ENCODE measurements at regions not wholly inside any gene's neighbourhood (a gene's known extent, or its start where the extent isn't known, plus 50 kb on each side); places are given as distances from the start of the nearest gene placed in this dataset.
A peak's percentile ranks its signal among the peaks of the same experiment; 100 is the strongest.
"Not testable (repeated sequence)": the region's sequence is repeated elsewhere in the genome, so short reads cannot be mapped to it uniquely, and the experiment has no call there.

- not testable (repeated sequence) for DNase-seq (ENCODE audit: low read depth)
Measured at GRCh38 chr5:40107786-40108185, 571.9 kb upstream of the PTGER4 start.

GRCh38 chr5:40106847-40107246 is 572.9 kb upstream of the PTGER4 start:
- no peak overlapping the region for H3K4me3 ChIP-seq (ENCODE audit: low read depth, low read length)
- DNase-seq (ENCODE audit: low read depth), result no peak

More at GRCh38 chr5:40107786-40108185, 571.9 kb upstream of the PTGER4 start:
- not testable (repeated sequence) for H3K4me3 ChIP-seq (ENCODE audit: low read depth, low read length)

- no peak for DNase-seq (ENCODE audit: low read depth)
- no peak overlapping the region for H3K4me3 ChIP-seq (ENCODE audit: low read depth, low read length)
Measured at GRCh38 chr5:40098313-40098712, 581.4 kb upstream of the PTGER4 start.

- H3K4me3 ChIP-seq (ENCODE audit: low read depth, low read length), result no peak overlapping the region
- no peak for DNase-seq (ENCODE audit: low read depth)
Measured at GRCh38 chr5:40093550-40093949, 586.2 kb upstream of the PTGER4 start.

- no peak for DNase-seq (ENCODE audit: low read depth)
- no peak overlapping the region for H3K4me3 ChIP-seq (ENCODE audit: low read depth, low read length)
Measured at GRCh38 chr5:40089269-40089668, 590.4 kb upstream of the PTGER4 start.

- no peak for DNase-seq (ENCODE audit: low read depth)
- H3K4me3 ChIP-seq (ENCODE audit: low read depth, low read length), result no peak overlapping the region
Measured at GRCh38 chr5:40084614-40085013, 595.1 kb upstream of the PTGER4 start.

- DNase-seq (ENCODE audit: low read depth), result no peak
- no peak overlapping the region for H3K4me3 ChIP-seq (ENCODE audit: low read depth, low read length)
Measured at GRCh38 chr5:40082313-40082712, 597.4 kb upstream of the PTGER4 start.

- DNase-seq (ENCODE audit: low read depth), result no peak
Measured at GRCh38 chr5:40080191-40080590, 599.5 kb upstream of the PTGER4 start.

GRCh38 chr5:40078898-40079575 is 600.7 kb upstream of the PTGER4 start:
- H3K4me3 ChIP-seq (ENCODE audit: low read depth, low read length), result no peak overlapping the region
- DNase-seq (ENCODE audit: low read depth), result no peak

More at GRCh38 chr5:40080191-40080590, 599.5 kb upstream of the PTGER4 start:
- H3K4me3 ChIP-seq (ENCODE audit: low read depth, low read length), result no peak overlapping the region

GRCh38 chr5:40074826-40075225 is 604.9 kb upstream of the PTGER4 start:
- DNase-seq (ENCODE audit: low read depth), result no peak
- H3K4me3 ChIP-seq (ENCODE audit: low read depth, low read length), result no peak overlapping the region

GRCh38 chr5:40073927-40074326 is 605.8 kb upstream of the PTGER4 start:
- no peak for DNase-seq (ENCODE audit: low read depth)
- H3K4me3 ChIP-seq (ENCODE audit: low read depth, low read length), result no peak overlapping the region

- peak; percentile 18 for DNase-seq (ENCODE audit: low read depth)
- H3K4me3 ChIP-seq (ENCODE audit: low read depth, low read length), result no peak overlapping the region
Measured at GRCh38 chr5:40071870-40072269, 607.8 kb upstream of the PTGER4 start.

- H3K4me3 ChIP-seq (ENCODE audit: low read depth, low read length), result no peak overlapping the region
- DNase-seq (ENCODE audit: low read depth), result no peak
Measured at GRCh38 chr5:40066616-40067015, 613.1 kb upstream of the PTGER4 start.

- no peak overlapping the region for H3K4me3 ChIP-seq (ENCODE audit: low read depth, low read length)
- DNase-seq (ENCODE audit: low read depth), result no peak
Measured at GRCh38 chr5:40052808-40053207, 626.9 kb upstream of the PTGER4 start.

- peak; percentile 63 for DNase-seq (ENCODE audit: low read depth)
- no peak overlapping the region for H3K4me3 ChIP-seq (ENCODE audit: low read depth, low read length)
Measured at GRCh38 chr5:40046792-40047191, 622.0 kb upstream of the DAB2 start.

- no peak overlapping the region for H3K4me3 ChIP-seq (ENCODE audit: low read depth, low read length)
- no peak for DNase-seq (ENCODE audit: low read depth)
Measured at GRCh38 chr5:40045429-40045828, 620.6 kb upstream of the DAB2 start.

- no peak overlapping the region for H3K4me3 ChIP-seq (ENCODE audit: low read depth, low read length)
- DNase-seq (ENCODE audit: low read depth), result no peak
Measured at GRCh38 chr5:40043916-40044315, 619.1 kb upstream of the DAB2 start.

- DNase-seq (ENCODE audit: low read depth), result no peak
- no peak overlapping the region for H3K4me3 ChIP-seq (ENCODE audit: low read depth, low read length)
Measured at GRCh38 chr5:40041452-40041851, 616.7 kb upstream of the DAB2 start.

GRCh38 chr5:40037713-40038112 is 612.9 kb upstream of the DAB2 start:
- no peak for DNase-seq (ENCODE audit: low read depth)

GRCh38 chr5:40034441-40034840 is 609.7 kb upstream of the DAB2 start:
- H3K4me3 ChIP-seq (ENCODE audit: low read depth, low read length), result no peak overlapping the region
- DNase-seq (ENCODE audit: low read depth), result no peak

More at GRCh38 chr5:40037713-40038112, 612.9 kb upstream of the DAB2 start:
- H3K4me3 ChIP-seq (ENCODE audit: low read depth, low read length), result no peak overlapping the region

GRCh38 chr5:40033411-40033810 is 608.6 kb upstream of the DAB2 start:
- DNase-seq (ENCODE audit: low read depth), result no peak
- H3K4me3 ChIP-seq (ENCODE audit: low read depth, low read length), result no peak overlapping the region

- H3K4me3 ChIP-seq (ENCODE audit: low read depth, low read length), result no peak overlapping the region
- DNase-seq (ENCODE audit: low read depth), result no peak
Measured at GRCh38 chr5:40033009-40033408, 608.2 kb upstream of the DAB2 start.

Measured in skeletal muscle cell (primary cell).